Activated B cell treated with CpG ODN at 0.5 μM for 24 hours (primary cell): ENCODE measurements at regions not wholly inside any gene's neighbourhood (a gene's known extent, or its start where the extent isn't known, plus 50 kb on each side); places are given as distances from the start of the nearest gene placed in this dataset.

ENCODE experiments used
- ATAC-seq: fragments of 200-7000 bp; cut with Tn5 transposase; one replicate; pipeline ENCODE4 v1.10.0; 2021; ENCODE audit warnings: low read depth, mild to moderate bottlenecking, moderate library complexity
- CTCF ChIA-PET: fragments of 350-600 bp; sonication (Branson Sonifier 250); formaldehyde crosslinking; loops from one replicate; lab custom pipeline; 2021; ENCODE audit warnings: antibody characterized with exemption; lab: Charles Lee
- POLR2A ChIA-PET: fragments of 350-600 bp; sonication (Branson Sonifier 250); formaldehyde crosslinking; loops from one replicate; lab custom pipeline; 2021; ENCODE audit warnings: antibody characterized with exemption; lab: Charles Lee
- DNase-seq: peaks from one replicate; pipeline ENCODE4 v3.0.0; 2022
- H3K27ac Mint-ChIP-seq: one replicate; pipeline ENCODE4 v1.8.0; 2020; ENCODE audit warnings: mixed read lengths
- H3K27me3 Mint-ChIP-seq: one replicate; pipeline ENCODE4 v1.8.0; 2021; ENCODE audit warnings: mixed read lengths
- H3K36me3 Mint-ChIP-seq: one replicate; pipeline ENCODE4 v1.8.0; 2021; ENCODE audit warnings: low read depth, mixed read lengths
- H3K4me1 Mint-ChIP-seq: one replicate; pipeline ENCODE4 v1.8.0; 2021; ENCODE audit warnings: mixed read lengths
- H3K4me3 Mint-ChIP-seq: one replicate; pipeline ENCODE4 v1.8.0; 2020; ENCODE audit warnings: mild to moderate bottlenecking, mixed read lengths
- H3K9me3 Mint-ChIP-seq: one replicate; pipeline ENCODE4 v1.8.0; 2020; ENCODE audit warnings: mixed read lengths
- intact Hi-C: fragments of 100-400 bp; cut with micrococcal nuclease; formaldehyde crosslinking; loops from one replicate; pipeline ENCODE4 v1.15.1; 2024
- TF ChIP-seq, protein P1 (sequence below): fragments of 200-600 bp; IDR thresholded peaks from one replicate; pipeline ENCODE4 v1.8.0; 2022; ENCODE audit warnings: antibody characterized with exemption, mild to moderate bottlenecking

DNA sequence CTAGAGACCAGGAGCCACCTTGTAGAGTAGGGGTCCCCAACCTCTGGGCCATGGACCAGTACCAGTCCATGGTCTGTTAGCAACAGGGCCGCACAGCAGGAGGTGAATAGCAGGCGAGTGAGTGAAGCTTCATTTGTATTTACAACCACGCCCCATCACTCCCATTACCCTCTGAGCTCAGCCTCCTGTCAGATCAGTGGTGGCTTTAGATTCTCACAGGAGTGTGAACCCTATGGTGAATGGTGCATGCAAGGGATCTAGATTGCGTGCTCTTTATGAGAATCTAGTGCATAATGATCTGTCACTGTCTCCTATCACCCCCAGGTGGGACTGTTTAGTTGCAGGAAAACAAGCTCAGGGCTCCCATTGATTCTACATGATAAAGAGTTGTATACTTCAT is 303.6 kb downstream of the KCNRG start:
- Mint-ChIP-seq H3K36me3 (peaks cover 2% of the 10 kb centered on the region), H3K27ac (no peak overlapping the region), H3K4me3 (no peak overlapping the region), H3K27me3 (no peaks in the 10 kb centered on the region), H3K4me1 (peaks cover 16% of the 10 kb centered on the region), H3K9me3 (peaks cover 7% of the 10 kb centered on the region)
- CTCF ChIA-PET = no interaction called here
- DNase-seq (no peak), ATAC-seq (no peak)
- intact Hi-C loops = no loop called here
- POLR2A ChIA-PET = interaction anchor here (0.8 kb wide), 1 partner anchor 52 kb away, joined by 3 read pairs; no protein-coding TSS in a partner anchor
- TF ChIP-seq, protein P1, sequence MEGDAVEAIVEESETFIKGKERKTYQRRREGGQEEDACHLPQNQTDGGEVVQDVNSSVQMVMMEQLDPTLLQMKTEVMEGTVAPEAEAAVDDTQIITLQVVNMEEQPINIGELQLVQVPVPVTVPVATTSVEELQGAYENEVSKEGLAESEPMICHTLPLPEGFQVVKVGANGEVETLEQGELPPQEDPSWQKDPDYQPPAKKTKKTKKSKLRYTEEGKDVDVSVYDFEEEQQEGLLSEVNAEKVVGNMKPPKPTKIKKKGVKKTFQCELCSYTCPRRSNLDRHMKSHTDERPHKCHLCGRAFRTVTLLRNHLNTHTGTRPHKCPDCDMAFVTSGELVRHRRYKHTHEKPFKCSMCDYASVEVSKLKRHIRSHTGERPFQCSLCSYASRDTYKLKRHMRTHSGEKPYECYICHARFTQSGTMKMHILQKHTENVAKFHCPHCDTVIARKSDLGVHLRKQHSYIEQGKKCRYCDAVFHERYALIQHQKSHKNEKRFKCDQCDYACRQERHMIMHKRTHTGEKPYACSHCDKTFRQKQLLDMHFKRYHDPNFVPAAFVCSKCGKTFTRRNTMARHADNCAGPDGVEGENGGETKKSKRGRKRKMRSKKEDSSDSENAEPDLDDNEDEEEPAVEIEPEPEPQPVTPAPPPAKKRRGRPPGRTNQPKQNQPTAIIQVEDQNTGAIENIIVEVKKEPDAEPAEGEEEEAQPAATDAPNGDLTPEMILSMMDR = no peak

DNA sequence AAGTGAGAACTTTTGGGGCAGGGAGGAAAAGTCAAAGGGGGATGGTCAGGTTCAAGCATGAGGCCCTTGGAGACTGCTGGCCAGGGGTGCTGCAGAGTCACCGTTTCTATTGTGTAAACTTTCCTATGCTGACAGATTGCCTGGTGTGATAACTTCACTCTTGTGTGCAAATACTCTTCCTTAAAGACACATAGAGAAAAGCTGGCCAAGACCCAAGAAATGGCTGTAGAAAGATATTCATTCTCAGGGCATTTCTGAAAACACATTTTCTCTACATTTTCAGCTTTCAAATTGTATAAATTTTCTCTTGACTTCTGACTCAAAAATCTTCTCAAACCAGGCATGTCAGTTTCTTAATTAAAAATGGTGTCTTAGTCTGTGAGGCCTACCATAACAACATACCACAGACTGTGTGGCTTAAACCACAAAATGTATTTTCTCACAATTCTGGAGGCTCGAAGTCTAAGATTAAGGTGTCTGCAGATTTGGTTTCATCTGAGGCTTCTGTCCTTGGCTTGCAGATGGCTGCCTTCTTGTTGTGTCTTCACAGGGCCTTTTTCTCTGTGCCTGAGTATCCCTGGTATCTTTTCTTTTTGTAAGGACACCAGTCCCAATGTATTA is 304.5 kb downstream of the KCNRG start:
- intact Hi-C loops = loop anchor here (1.0 kb wide), 1 partner anchor 8 kb away; no protein-coding TSS in a partner anchor
- DNase-seq (no peak), ATAC-seq (no peak)
- CTCF ChIA-PET = interaction anchor here (1.1 kb wide), 1 partner anchor 480 kb away, joined by 5 read pairs; no protein-coding TSS in a partner anchor
- H3K4me1 Mint-ChIP-seq = peaks cover 12% of the 10 kb centered on the region
- POLR2A ChIA-PET = no interaction called here
- peaks cover 2% of the 10 kb centered on the region for H3K36me3 Mint-ChIP-seq
- TF ChIP-seq, protein P1 = no peak
- H3K4me3 Mint-ChIP-seq = no peak overlapping the region
- no peaks in the 10 kb centered on the region for H3K27me3 Mint-ChIP-seq
- peaks cover 7% of the 10 kb centered on the region for H3K9me3 Mint-ChIP-seq
- H3K27ac Mint-ChIP-seq = no peak overlapping the region

DNA sequence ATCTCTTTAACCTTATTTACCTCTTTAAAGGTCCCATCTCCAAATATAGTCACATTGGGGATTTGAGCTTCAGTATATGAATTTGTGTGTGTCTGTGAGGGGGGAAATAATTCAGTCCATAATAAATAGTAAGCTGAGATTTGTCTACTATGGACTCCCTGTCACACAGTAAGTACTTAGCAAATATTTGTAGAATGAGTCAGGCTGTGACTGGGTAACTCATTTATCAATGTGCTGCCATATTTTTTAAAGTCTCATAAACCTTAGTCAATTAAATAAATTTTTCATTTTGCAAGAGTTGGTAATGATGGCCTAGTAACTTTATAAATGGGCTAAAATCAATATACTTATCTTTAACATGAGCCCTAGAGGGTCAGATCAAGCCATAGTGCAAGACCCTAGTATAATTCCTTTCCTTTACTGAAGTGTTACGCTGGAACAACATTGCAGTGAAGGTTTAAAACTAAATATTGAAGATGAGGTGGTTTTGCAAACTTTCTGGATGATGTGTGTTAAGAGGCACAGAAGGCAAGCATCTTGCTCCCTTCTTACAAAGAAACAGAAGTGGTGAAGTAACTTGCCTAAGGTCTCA is 305.1 kb downstream of the KCNRG start:
- ChIA-PET CTCF (interaction anchor here (1.1 kb wide), 1 partner anchor 480 kb away, joined by 5 read pairs; no protein-coding TSS in a partner anchor), POLR2A (no interaction called here)
- peaks cover 2% of the 10 kb centered on the region for H3K36me3 Mint-ChIP-seq
- H3K27ac Mint-ChIP-seq = no peak overlapping the region
- intact Hi-C loops = loop anchor here (1.0 kb wide), 1 partner anchor 9 kb away; no protein-coding TSS in a partner anchor
- H3K4me3 Mint-ChIP-seq = no peak overlapping the region
- ATAC-seq (no peak), DNase-seq (no peak)
- H3K9me3 Mint-ChIP-seq = peaks cover 7% of the 10 kb centered on the region
- TF ChIP-seq, protein P1 = no peak
- H3K27me3 Mint-ChIP-seq = no peaks in the 10 kb centered on the region
- peaks cover 11% of the 10 kb centered on the region for H3K4me1 Mint-ChIP-seq

DNA sequence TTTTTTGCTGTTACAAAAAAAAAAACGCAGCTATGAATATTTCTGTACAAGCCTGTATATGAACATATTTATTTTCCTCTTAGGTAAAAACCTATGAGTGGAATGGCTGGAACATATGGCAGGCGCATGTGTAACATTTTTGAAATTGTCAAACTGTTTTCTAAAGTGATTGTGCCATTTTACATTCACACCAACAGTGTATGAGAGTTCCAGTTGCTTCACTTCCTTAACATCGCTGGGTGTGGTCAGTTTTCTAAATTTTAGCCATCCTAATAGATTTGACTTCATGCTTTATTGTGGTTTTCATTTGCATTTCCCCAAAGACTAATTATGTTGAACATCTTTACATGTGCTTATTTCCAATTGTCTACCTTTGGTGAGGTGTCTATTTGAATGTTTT is 306.8 kb downstream of the KCNRG start:
- Mint-ChIP-seq H3K36me3 (peaks cover 2% of the 10 kb centered on the region), H3K27me3 (no peaks in the 10 kb centered on the region), H3K27ac (no peak overlapping the region), H3K9me3 (peaks cover 7% of the 10 kb centered on the region), H3K4me1 (peaks cover 11% of the 10 kb centered on the region), H3K4me3 (no peak overlapping the region)
- intact Hi-C loops = no loop called here
- no peak for ATAC-seq
- TF ChIP-seq, protein P1 = no peak
- POLR2A ChIA-PET = no interaction called here
- DNase-seq = no peak
- CTCF ChIA-PET = no interaction called here

DNA sequence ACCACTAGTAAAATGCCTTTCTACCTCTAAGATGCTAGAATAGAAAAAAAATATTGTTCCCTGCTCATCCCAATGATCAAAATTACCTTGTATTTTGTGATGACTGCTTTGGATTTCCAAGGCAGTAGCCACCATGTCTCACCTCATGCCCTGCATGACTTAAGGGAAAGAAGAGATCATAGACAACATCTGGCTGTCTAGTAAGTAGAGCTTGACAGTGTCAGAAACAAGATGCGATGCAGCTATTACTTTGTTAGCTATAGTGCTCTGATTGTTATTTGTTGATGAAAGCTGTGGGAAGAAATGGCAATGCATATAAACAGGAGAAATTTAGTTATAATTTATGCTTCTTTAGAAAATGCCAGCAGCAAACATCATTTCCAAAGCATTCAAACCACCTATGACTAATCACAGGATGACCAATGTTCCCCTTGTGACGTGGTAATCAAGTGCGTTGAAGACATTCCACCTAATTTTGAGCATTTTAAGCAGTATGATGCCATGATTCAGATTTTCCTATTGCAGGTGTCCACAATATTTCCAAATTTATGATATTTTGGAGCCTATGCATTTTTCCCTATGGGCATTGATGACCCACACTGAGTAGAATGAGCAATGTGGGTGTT is 308.3 kb downstream of the KCNRG start:
- no peak overlapping the region for H3K27ac Mint-ChIP-seq
- intact Hi-C loops = no loop called here
- no peak overlapping the region for H3K4me3 Mint-ChIP-seq
- peaks cover 7% of the 10 kb centered on the region for H3K9me3 Mint-ChIP-seq
- TF ChIP-seq, protein P1 = no peak
- CTCF ChIA-PET = no interaction called here
- DNase-seq (no peak), ATAC-seq (no peak)
- no peaks in the 10 kb centered on the region for H3K27me3 Mint-ChIP-seq
- H3K4me1 Mint-ChIP-seq = peaks cover 11% of the 10 kb centered on the region
- H3K36me3 Mint-ChIP-seq = peaks cover 2% of the 10 kb centered on the region
- POLR2A ChIA-PET = no interaction called here
